HG02885 (cell line): ENCODE measurements at regions not wholly inside any gene's neighbourhood (a gene's known extent, or its start where the extent isn't known, plus 50 kb on each side); places are given as distances from the start of the nearest gene placed in this dataset.

Source experiments
- ATAC-seq: cut with Tn5 transposase; IDR thresholded peaks from one replicate; pipeline ENCODE4 v1.9.1; 2021; ENCODE audit warnings: mild to moderate bottlenecking; ENCODE audit not compliant: unreplicated experiment, poor library complexity

- ATAC-seq: no peak
Measured at GRCh38 chr6:95233879-95234278, 343.5 kb upstream of the MANEA start.

- no peak for ATAC-seq
Measured at GRCh38 chr6:95240514-95240913, 336.8 kb upstream of the MANEA start.

- ATAC-seq: no peak
Measured at GRCh38 chr6:95242560-95242959, 334.8 kb upstream of the MANEA start.

GRCh38 chr6:95243053-95243452, 334.3 kb upstream of the MANEA start:
- ATAC-seq: no peak

GRCh38 chr6:95244751-95245150, 332.6 kb upstream of the MANEA start:
- no peak for ATAC-seq

- ATAC-seq: no peak
Measured at GRCh38 chr6:95248499-95248898, 328.8 kb upstream of the MANEA start.

- ATAC-seq: no peak
Measured at GRCh38 chr6:95249175-95249574, 328.2 kb upstream of the MANEA start.

GRCh38 chr6:95249661-95250060, 327.7 kb upstream of the MANEA start:
- no peak for ATAC-seq

- no peak for ATAC-seq
Measured at GRCh38 chr6:95263840-95264239, 313.5 kb upstream of the MANEA start.

GRCh38 chr6:95266537-95267258, 310.6 kb upstream of the MANEA start:
- ATAC-seq: no peak

GRCh38 chr6:95274686-95275235, 302.6 kb upstream of the MANEA start:
- no peak for ATAC-seq

GRCh38 chr6:95279616-95280015, 297.7 kb upstream of the MANEA start:
- no peak for ATAC-seq

- ATAC-seq: no peak
Measured at GRCh38 chr6:95280686-95281273, 296.6 kb upstream of the MANEA start.

GRCh38 chr6:95285881-95286280, 291.5 kb upstream of the MANEA start:
- no peak for ATAC-seq

GRCh38 chr6:95286874-95287273, 290.5 kb upstream of the MANEA start:
- no peak for ATAC-seq

- ATAC-seq: no peak
Measured at GRCh38 chr6:95288251-95288650, 289.1 kb upstream of the MANEA start.

- ATAC-seq: no peak
Measured at GRCh38 chr6:95292011-95292410, 285.3 kb upstream of the MANEA start.

GRCh38 chr6:95293257-95293656, 284.1 kb upstream of the MANEA start:
- no peak for ATAC-seq

- ATAC-seq: no peak
Measured at GRCh38 chr6:95294043-95294442, 283.3 kb upstream of the MANEA start.

- ATAC-seq: no peak
Measured at GRCh38 chr6:95309545-95309944, 267.8 kb upstream of the MANEA start.

GRCh38 chr6:95318137-95318536, 259.2 kb upstream of the MANEA start:
- ATAC-seq: no peak

GRCh38 chr6:95321126-95321525, 256.2 kb upstream of the MANEA start:
- no peak for ATAC-seq
